Body of pancreas (tissue), 4 donors: ENCODE measurements at regions not wholly inside any gene's neighbourhood (a gene's known extent, or its start where the extent isn't known, plus 50 kb on each side); places are given as distances from the start of the nearest gene placed in this dataset.

ENCODE experiments used
- CTCF ChIP-seq, 7 experiments: fragments of 450-650 bp in 4 of 7; fragments of 200-600 bp in 3 of 7; sonication (generic) in 3 of 7; IDR thresholded peaks; one replicate each; pipeline ENCODE4 v1.5.1; 2016 to 2019; ENCODE audit warnings: antibody characterized with exemption in 7 of 7
- POLR2A ChIP-seq, 3 donors: fragments of 450-650 bp; IDR thresholded peaks; one replicate each; pipeline ENCODE4 v1.6.1; 2016; ENCODE audit warnings: antibody characterized with exemption in 3 of 3, mild to moderate bottlenecking in 2 of 3

GRCh38 chr10:59107147-59107546 lies 69.3 kb upstream of the PHYHIPL start:
- TF ChIP-seq POLR2A (IDR thresholded peaks at IDR 0.05) (no peak), CTCF (IDR thresholded peaks at IDR 0.05) (no peak)
